ENCODE measurements at regions not wholly inside any gene's neighbourhood (a gene's known extent, or its start where the extent isn't known, plus 50 kb on each side); places are given as distances from the start of the nearest gene placed in this dataset.
A peak's percentile ranks its signal among the peaks of the same experiment; 100 is the strongest.
"Not testable (repeated sequence)": the region's sequence is repeated elsewhere in the genome, so short reads cannot be mapped to it uniquely, and the experiment has no call there.

DNA sequence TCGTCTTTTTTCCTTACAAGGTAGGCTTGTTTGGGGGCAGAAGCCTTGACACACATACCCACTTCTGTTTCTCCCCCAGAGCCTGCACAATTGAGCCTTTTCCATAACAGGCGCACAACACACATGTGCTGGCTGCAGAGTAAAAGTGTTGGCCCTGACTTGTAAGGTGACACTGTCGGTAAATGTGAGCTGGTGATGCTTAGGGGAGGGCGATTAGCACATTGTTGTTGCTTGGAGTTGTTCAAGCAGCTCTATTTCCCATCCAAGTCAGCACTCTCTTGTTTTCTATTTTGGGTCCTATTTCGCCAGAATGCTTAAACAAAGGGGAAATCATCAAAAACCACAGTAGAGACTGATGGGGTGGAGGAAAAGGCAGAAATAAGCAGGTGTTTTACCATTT lies 51.9 kb upstream of the PTPRJ start:
- DNase-seq, result no peak
- TF ChIP-seq GATA1 (IDR thresholded peaks at IDR 0.05; ENCODE audit: low read depth, low read length) (no peak), POLR2A (IDR thresholded peaks at IDR 0.05; ENCODE audit: low read length) (no peak)

- no peak for DNase-seq
- no peak for TF ChIP-seq POLR2A (IDR thresholded peaks at IDR 0.05; ENCODE audit: low read length)
- no peak for TF ChIP-seq GATA1 (IDR thresholded peaks at IDR 0.05; ENCODE audit: low read depth, low read length)
These were observed 56.1 kb upstream of the PTPRJ start for GRCh38 chr11:47924184-47924691.

- TF ChIP-seq POLR2A (IDR thresholded peaks at IDR 0.05; ENCODE audit: low read length) (no peak), GATA1 (IDR thresholded peaks at IDR 0.05; ENCODE audit: low read depth, low read length) (no peak)
- no peak for DNase-seq
These were observed 56.7 kb upstream of the PTPRJ start for GRCh38 chr11:47923667-47924066.

GRCh38 chr11:47921080-47921555 lies 59.2 kb upstream of the PTPRJ start:
- not testable (repeated sequence) for DNase-seq

- no peak for DNase-seq
- TF ChIP-seq POLR2A (IDR thresholded peaks at IDR 0.05; ENCODE audit: low read length), result no peak
- no peak for TF ChIP-seq GATA1 (IDR thresholded peaks at IDR 0.05; ENCODE audit: low read depth, low read length)
These were observed 61.4 kb upstream of the PTPRJ start for GRCh38 chr11:47918882-47919495.

GRCh38 chr11:47918370-47918690 lies 62.0 kb upstream of the PTPRJ start:
- TF ChIP-seq GATA1 (IDR thresholded peaks at IDR 0.05; ENCODE audit: low read depth, low read length) (no peak), POLR2A (IDR thresholded peaks at IDR 0.05; ENCODE audit: low read length) (no peak)
- no peak for DNase-seq

DNA sequence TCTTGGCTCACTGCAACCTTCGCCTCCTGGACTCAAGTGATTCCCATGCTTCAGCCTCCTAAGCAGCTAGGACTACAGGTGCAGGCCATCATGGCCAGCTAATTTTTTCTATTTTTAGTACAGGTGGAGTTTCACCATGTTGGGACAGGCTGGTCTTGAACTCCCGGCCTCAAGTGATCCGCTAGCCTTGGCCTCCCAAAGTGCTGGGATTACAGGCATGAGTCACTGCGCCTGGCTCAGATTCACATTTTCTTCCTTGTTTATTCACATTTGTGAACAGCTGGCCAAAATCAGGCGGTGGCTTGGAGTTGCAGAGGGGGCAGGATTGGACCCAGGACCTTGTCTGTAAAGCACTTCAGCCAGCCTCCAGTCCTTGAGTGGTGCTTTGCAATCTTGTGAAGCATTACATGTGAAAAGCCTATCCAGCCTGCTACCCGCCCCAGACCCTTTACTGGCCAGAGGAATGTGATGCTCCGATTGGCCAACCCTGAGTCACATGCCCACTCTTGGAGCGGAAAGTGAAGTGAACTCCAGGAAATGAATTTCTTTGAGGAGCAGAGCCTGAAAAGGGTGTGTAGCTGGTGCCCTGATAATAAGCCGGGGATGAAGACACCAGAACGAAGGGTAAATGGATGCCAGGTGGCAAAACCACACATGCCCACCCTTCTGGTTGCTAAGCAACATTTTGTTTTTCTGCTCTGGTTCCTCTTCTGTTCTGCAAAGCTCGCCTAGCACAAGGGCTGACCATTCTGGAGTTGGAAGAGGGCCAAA lies 62.6 kb upstream of the PTPRJ start:
- TF ChIP-seq POLR2A (IDR thresholded peaks at IDR 0.05; ENCODE audit: low read length), result no peak
- no peak for TF ChIP-seq GATA1 (IDR thresholded peaks at IDR 0.05; ENCODE audit: low read depth, low read length)
- DNase-seq, result peak; percentile 64 to 79

DNA sequence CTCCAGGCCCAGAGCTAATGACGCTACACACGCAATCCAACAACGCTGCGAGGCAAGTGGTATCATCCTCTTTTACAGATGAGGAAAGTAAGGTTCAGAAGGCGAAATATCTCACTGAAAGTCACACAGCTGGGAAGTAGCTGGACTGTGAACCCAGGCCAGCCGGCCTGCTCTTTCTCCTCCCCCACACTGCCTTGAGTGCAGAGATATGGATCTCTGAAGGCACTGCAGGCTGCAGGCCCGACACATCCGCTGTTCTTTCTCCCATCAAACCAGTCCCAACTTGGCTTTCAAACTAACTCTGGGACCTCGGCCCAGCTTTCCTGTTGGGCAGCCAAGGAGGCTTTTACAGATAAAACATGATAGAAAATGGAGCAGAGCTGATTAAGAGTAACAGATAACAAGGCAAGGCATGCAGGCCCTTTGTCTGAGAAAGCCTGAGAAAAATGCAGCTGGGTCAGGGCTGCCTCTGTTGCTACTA lies 64.0 kb upstream of the PTPRJ start:
- TF ChIP-seq GATA1 (IDR thresholded peaks at IDR 0.05; ENCODE audit: low read depth, low read length) (no peak), POLR2A (IDR thresholded peaks at IDR 0.05; ENCODE audit: low read length) (no peak)
- DNase-seq, result peak; percentile 23 to 72

DNA sequence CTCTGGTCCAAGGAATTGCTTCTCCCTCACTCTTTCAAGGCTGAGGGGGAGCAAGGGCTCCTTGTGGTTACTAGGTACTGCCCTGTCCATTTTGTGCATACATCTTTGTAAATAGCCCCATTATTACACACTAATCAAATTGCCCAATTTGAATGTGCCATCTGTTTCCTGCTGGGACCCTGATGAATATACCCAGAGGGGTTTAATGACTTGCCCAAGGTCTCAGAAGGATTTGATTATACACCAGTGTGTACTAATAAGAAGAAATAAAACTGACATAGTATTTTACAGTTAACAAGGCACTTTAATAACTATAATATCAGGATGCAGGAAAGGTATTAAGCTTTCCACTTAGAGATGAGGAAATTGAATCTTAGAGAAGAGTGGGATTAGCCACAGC lies 64.6 kb upstream of the PTPRJ start:
- TF ChIP-seq GATA1 (IDR thresholded peaks at IDR 0.05; ENCODE audit: low read depth, low read length) (no peak), POLR2A (IDR thresholded peaks at IDR 0.05; ENCODE audit: low read length) (no peak)
- no peak for DNase-seq

DNA sequence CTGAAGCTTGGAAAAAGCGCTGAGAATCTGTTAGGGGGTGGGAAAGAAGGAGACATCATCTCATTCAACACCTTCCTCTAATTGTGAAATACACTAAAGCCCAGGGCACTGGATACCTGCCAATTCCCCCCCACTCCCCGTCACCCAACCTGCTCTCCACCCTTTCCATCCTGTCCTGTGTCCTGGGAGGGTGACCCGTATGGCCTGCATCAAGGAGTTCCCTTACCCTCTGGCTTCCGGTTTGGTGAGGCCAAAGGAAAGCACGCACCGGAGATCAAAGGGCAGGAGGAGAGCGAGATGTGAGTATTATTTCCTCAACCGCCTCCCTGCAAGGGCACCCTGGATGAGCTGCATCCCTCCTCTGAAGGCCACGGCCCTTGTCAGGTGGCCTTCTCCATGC lies 65.0 kb upstream of the PTPRJ start:
- no peak for DNase-seq
- TF ChIP-seq GATA1 (IDR thresholded peaks at IDR 0.05; ENCODE audit: low read depth, low read length) (no peak), POLR2A (IDR thresholded peaks at IDR 0.05; ENCODE audit: low read length) (no peak)

- DNase-seq, result no peak
- TF ChIP-seq POLR2A (IDR thresholded peaks at IDR 0.05; ENCODE audit: low read length) (no peak), GATA1 (IDR thresholded peaks at IDR 0.05; ENCODE audit: low read depth, low read length) (no peak)
These were observed 65.6 kb upstream of the PTPRJ start for GRCh38 chr11:47914743-47915142.

- no peak for DNase-seq
- TF ChIP-seq GATA1 (IDR thresholded peaks at IDR 0.05; ENCODE audit: low read depth, low read length) (no peak), POLR2A (IDR thresholded peaks at IDR 0.05; ENCODE audit: low read length) (no peak)
These were observed 65.5 kb upstream of the NUP160 start for GRCh38 chr11:47913529-47914244.

DNA sequence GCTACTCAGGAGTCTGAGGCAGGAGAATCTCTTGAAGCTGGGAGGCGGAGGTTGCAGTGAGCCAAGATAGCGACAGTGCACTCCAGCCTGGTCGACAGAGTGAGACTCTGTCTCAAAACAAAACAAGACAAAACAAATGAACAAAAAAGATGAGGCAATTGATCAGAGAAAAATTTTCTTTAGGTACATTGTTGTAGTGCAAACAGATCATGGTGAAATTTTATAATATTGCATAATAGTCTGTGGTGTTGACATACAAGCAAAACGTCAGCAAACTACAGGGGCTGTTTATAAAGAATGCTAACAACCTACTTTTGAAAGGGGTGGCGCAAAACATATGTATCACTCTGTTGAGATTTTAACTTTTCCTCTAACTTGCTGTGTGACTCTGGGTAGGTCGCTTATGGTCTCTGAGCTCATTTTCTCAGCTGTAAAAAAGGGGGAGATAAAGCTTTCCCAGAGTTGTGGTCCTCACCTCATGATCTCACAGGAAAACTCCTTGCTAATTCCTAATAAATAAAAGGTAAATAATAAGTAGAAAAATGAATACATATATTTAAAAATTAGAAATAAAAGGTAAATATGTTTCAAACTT lies 64.8 kb upstream of the NUP160 start:
- TF ChIP-seq POLR2A (IDR thresholded peaks at IDR 0.05; ENCODE audit: low read length) (no peak), GATA1 (IDR thresholded peaks at IDR 0.05; ENCODE audit: low read depth, low read length) (no peak)
- no peak for DNase-seq

DNA sequence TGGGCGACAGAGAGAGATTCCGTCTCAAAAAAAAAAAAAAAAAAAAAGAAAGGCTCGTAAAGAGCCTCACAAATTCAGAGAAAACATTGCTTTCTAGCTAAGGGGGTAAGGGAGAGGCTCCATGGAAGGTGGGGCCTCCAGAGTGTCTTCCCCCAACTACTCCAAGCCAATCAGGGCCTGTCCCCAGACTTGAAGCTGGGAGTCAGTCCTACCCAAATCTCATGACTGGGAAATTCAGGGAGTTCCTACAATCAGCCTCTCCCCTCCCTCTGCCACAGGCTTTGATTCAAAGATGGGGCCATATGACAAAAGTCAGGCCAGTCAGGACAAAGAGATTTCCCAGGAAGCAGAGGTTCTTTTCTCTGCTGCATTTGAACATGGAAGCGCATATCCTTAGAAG lies 63.0 kb upstream of the NUP160 start:
- TF ChIP-seq POLR2A (IDR thresholded peaks at IDR 0.05; ENCODE audit: low read length) (no peak), GATA1 (IDR thresholded peaks at IDR 0.05; ENCODE audit: low read depth, low read length) (no peak)
- DNase-seq, result no peak
